ENCODE measurements at regions not wholly inside any gene's neighbourhood (a gene's known extent, or its start where the extent isn't known, plus 50 kb on each side); places are given as distances from the start of the nearest gene placed in this dataset.

DNA sequence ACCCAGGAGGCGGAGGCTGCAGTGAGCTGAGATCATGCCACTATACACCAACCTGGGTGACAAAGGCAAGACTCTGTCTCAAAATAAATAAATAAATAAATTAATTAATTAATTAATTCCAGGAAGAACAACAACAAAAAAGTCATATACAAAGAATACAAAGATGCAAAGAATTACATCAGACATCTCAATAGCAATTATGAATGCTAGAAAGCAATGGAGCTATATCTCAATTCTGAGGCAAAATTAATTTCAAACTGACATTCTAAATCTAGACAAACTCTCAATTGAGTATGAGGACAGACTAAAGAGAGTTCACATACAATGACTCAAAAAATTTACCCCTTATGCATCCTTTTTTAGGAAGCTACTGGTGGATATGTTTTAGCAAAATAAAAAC is 69.6 kb upstream of the CTNNB1 start:
- no peak overlapping the region for H2BK120ac ChIP-seq (ENCODE audit: low read depth, low read length, poor library complexity, severe bottlenecking)
- peaks cover 30 to 45% of the 10 kb centered on the region in 2 experiments for H3K9me3 Mint-ChIP-seq
- no peak overlapping the region for H4K8ac ChIP-seq (replicated peaks; ENCODE audit: insufficient read length, low read depth, low read length)
- H3K9ac ChIP-seq (ENCODE audit: extremely low read depth, insufficient read length, low read length), result no peak overlapping the region
- no peak overlapping the region for H3K23ac ChIP-seq (ENCODE audit: insufficient read length, low read depth, low read length)
- H3T11ph ChIP-seq (ENCODE audit: low read length), result no peak overlapping the region
- no peak overlapping the region for H2AK5ac ChIP-seq (ENCODE audit: insufficient read length, low read length)
- H4K91ac ChIP-seq (ENCODE audit: insufficient read length, low read depth, low read length), result no peak overlapping the region
- H3K27me3 ChIP-seq (ENCODE audit: insufficient read depth, low read length), result no peaks in the 10 kb centered on the region
- no peak overlapping the region for H2AFZ ChIP-seq (ENCODE audit: low read length)
- H2BK5ac ChIP-seq (ENCODE audit: insufficient read length, low read length), result no peak overlapping the region
- no peak overlapping the region for H3K4me2 ChIP-seq (ENCODE audit: insufficient read depth, insufficient read length, low read length)
- H3K23me2 ChIP-seq (ENCODE audit: insufficient read length, low read depth, low read length, poor library complexity, severe bottlenecking), result no peaks in the 10 kb centered on the region
- H2BK15ac ChIP-seq (ENCODE audit: low read depth, low read length), result no peak overlapping the region
- no peak overlapping the region for H3K27ac ChIP-seq (ENCODE audit: insufficient read length, low read depth, low read length)
- no peak overlapping the region for H3K4me3 Mint-ChIP-seq
- H3K9me3 ChIP-seq (ENCODE audit: control insufficient read depth, low read depth, low read length), result no peaks in the 10 kb centered on the region
- no peak overlapping the region for H2BK20ac ChIP-seq (ENCODE audit: low read depth, low read length, poor library complexity, severe bottlenecking)
- no peak overlapping the region for H3K27ac Mint-ChIP-seq
- no peak overlapping the region for H3K4ac ChIP-seq (ENCODE audit: low read depth, low read length)
- H3K56ac ChIP-seq (ENCODE audit: insufficient read length, low read depth, low read length), result no peak overlapping the region
- H3K14ac ChIP-seq (ENCODE audit: insufficient read depth, low read length), result no peak overlapping the region
- peaks cover 14 to 36% (median 16%) of the 10 kb centered on the region in 3 experiments for H3K36me3 Mint-ChIP-seq (ENCODE audit: insufficient read depth in 1 of 3, low read depth in 3 of 3)
- peaks cover 12 to 19% of the 10 kb centered on the region in 2 experiments for H3K4me1 Mint-ChIP-seq
- no peak overlapping the region for H3K18ac ChIP-seq (ENCODE audit: insufficient read length, low read depth, low read length)
- no peaks in the 10 kb centered on the region for H3K79me2 ChIP-seq (ENCODE audit: insufficient read depth, low read length)
- no peaks in the 10 kb centered on the region for H3K27me3 Mint-ChIP-seq (ENCODE audit: low read depth)
- H3K4me1 ChIP-seq (ENCODE audit: insufficient read depth, low read length), result no peaks in the 10 kb centered on the region
- H3K79me1 ChIP-seq (ENCODE audit: insufficient read depth, low read depth, low read length, poor library complexity, severe bottlenecking), result no peaks in the 10 kb centered on the region
- no peak overlapping the region for H2BK12ac ChIP-seq (ENCODE audit: insufficient read length, low read depth, low read length)
- TF ChIP-seq CTCF (conservative IDR thresholded peaks at IDR 0.05), result no peak
- no CpG with 5 or more reads among the region's 1 CpG for WGBS (ENCODE audit: extremely low coverage, insufficient read length, low lambda C conversion rate)
- no peak overlapping the region for H4K5ac ChIP-seq (ENCODE audit: insufficient read length, low read depth, low read length)
- H4K20me1 ChIP-seq (ENCODE audit: control insufficient read depth, insufficient read depth, insufficient read length), result no peaks in the 10 kb centered on the region
- DNase-seq, result no peak

Measured in H9 (cell line).